Mammary epithelial cell (primary cell): ENCODE measurements at regions not wholly inside any gene's neighbourhood (a gene's known extent, or its start where the extent isn't known, plus 50 kb on each side); places are given as distances from the start of the nearest gene placed in this dataset.

ENCODE experiments used
- CTCF ChIP-seq, 2 donors: IDR thresholded peaks in 1 of 2; conservative IDR thresholded peaks in 1 of 2; 2 replicates each; pipeline ENCODE4 v1.5.1; 2011 to 2012; ENCODE audit warnings: inconsistent platforms in 2 of 2, low read length in 2 of 2, mild to moderate bottlenecking in 2 of 2, control low read depth in 1 of 2, low read depth in 1 of 2; ENCODE audit not compliant: insufficient read depth in 1 of 2; ENCODE audit errors: extremely low read depth in 1 of 2
- EZH2 ChIP-seq: IDR thresholded peaks from 2 replicates; pipeline ENCODE4 v1.6.1; 2012; ENCODE audit warnings: low read length, inconsistent platforms, borderline replicate concordance

- no peak for TF ChIP-seq CTCF (conservative IDR thresholded peaks at IDR 0.05 in 1 of 2, IDR thresholded peaks at IDR 0.05 in 1 of 2; ENCODE audit: extremely low read depth in 1 of 2, insufficient read depth in 1 of 2, low read depth in 1 of 2, low read length in 2 of 2)
- no peak for TF ChIP-seq EZH2
Measured at GRCh38 chr3:59310736-59311135, 260.9 kb upstream of the CFAP20DC start.
